ENCODE measurements at regions not wholly inside any gene's neighbourhood (a gene's known extent, or its start where the extent isn't known, plus 50 kb on each side); places are given as distances from the start of the nearest gene placed in this dataset.

- no peak for TF ChIP-seq CREB1 (CRISPR knock-in tag; IDR thresholded peaks at IDR 0.05)
- no peak for TF ChIP-seq ZNF512 (CRISPR knock-in tag; IDR thresholded peaks at IDR 0.05; ENCODE audit: borderline replicate concordance)
- no peak for TF ChIP-seq MAX (CRISPR knock-in tag; IDR thresholded peaks at IDR 0.05)
- no peak for TF ChIP-seq CBFB (CRISPR knock-in tag; IDR thresholded peaks at IDR 0.05; ENCODE audit: low read depth)
- TF ChIP-seq ETV6 (CRISPR knock-in tag; IDR thresholded peaks at IDR 0.05): no peak
- no peak for TF ChIP-seq SMAD4 (CRISPR knock-in tag; IDR thresholded peaks at IDR 0.05)
- no peak for TF ChIP-seq IRF2 (CRISPR knock-in tag; IDR thresholded peaks at IDR 0.05; ENCODE audit: borderline replicate concordance, low read depth)
- TF ChIP-seq NFE2L1 (CRISPR knock-in tag; IDR thresholded peaks at IDR 0.05): no peak
- TF ChIP-seq E2F5 (CRISPR knock-in tag; IDR thresholded peaks at IDR 0.05): no peak
Measured at GRCh38 chr3:178201714-178202113, 334.5 kb upstream of the KCNMB2 start (continued).

- Mint-ChIP-seq H3K4me1 (peaks cover 19% of the 10 kb centered on the region), H3K9me3 (peaks cover 5% of the 10 kb centered on the region; the same call in 1 of the 2 replicates), H3K4me3 (no peak overlapping the region), H3K27me3 (ENCODE audit: low read depth) (no peaks in the 10 kb centered on the region), H3K27ac (no peak overlapping the region), H3K36me3 (no peaks in the 10 kb centered on the region)
- DNase-seq (ENCODE audit: low spot score) (no peak), ATAC-seq (no peak)
- POLR2A ChIA-PET: no interaction called here
- TF ChIP-seq NFE2L1 (CRISPR knock-in tag; IDR thresholded peaks at IDR 0.05) (no peak), KAT7 (CRISPR knock-in tag; IDR thresholded peaks at IDR 0.05; ENCODE audit: borderline replicate concordance) (no peak), ZNF423 (CRISPR knock-in tag; IDR thresholded peaks at IDR 0.05) (no peak)
- CTCF ChIA-PET: no interaction called here
Measured at GRCh38 chr3:178202194-178202593, 334.0 kb upstream of the KCNMB2 start.

GRCh38 chr3:178203165-178203564 is 333.1 kb upstream of the KCNMB2 start:
- DNase-seq (ENCODE audit: low spot score) (no peak), ATAC-seq (no peak)

More at GRCh38 chr3:178203165-178203564, 333.1 kb upstream of the KCNMB2 start:
- POLR2A ChIA-PET: no interaction called here
- no peak overlapping the region for H3K4me3 Mint-ChIP-seq
- no peaks in the 10 kb centered on the region for H3K27me3 Mint-ChIP-seq (ENCODE audit: low read depth)
- peaks cover 5% of the 10 kb centered on the region; the same call in 1 of the 2 replicates for H3K9me3 Mint-ChIP-seq
- CTCF ChIA-PET: no interaction called here
- TF ChIP-seq ESRRA (CRISPR knock-in tag; IDR thresholded peaks at IDR 0.05; ENCODE audit: borderline replicate concordance): no peak
- TF ChIP-seq SOX15 (CRISPR knock-in tag; IDR thresholded peaks at IDR 0.05): no peak
- TF ChIP-seq MAX (CRISPR knock-in tag; IDR thresholded peaks at IDR 0.05): no peak
- no peak for TF ChIP-seq HMGA2 (CRISPR knock-in tag; IDR thresholded peaks at IDR 0.05)
- TF ChIP-seq ZNF219 (CRISPR knock-in tag; IDR thresholded peaks at IDR 0.05; ENCODE audit: borderline replicate concordance): no peak
- TF ChIP-seq ZNF416 (CRISPR knock-in tag; IDR thresholded peaks at IDR 0.05): no peak
- TF ChIP-seq CREB1 (CRISPR knock-in tag; IDR thresholded peaks at IDR 0.05): no peak
- no peak for TF ChIP-seq PRRX2 (CRISPR knock-in tag; IDR thresholded peaks at IDR 0.05)
- TF ChIP-seq NFATC4 (CRISPR knock-in tag; IDR thresholded peaks at IDR 0.05): no peak
- TF ChIP-seq E2F4 (CRISPR knock-in tag; IDR thresholded peaks at IDR 0.05; ENCODE audit: borderline replicate concordance, low read depth): no peak
- TF ChIP-seq JUN (CRISPR knock-in tag; IDR thresholded peaks at IDR 0.05): no peak
- TF ChIP-seq NR1H2 (CRISPR knock-in tag; IDR thresholded peaks at IDR 0.05): no peak
- TF ChIP-seq ZNF512 (CRISPR knock-in tag; IDR thresholded peaks at IDR 0.05; ENCODE audit: borderline replicate concordance): no peak
- TF ChIP-seq PRDM15 (CRISPR knock-in tag; IDR thresholded peaks at IDR 0.05): no peak
- TF ChIP-seq MYBL2 (CRISPR knock-in tag; IDR thresholded peaks at IDR 0.05): no peak
- TF ChIP-seq MXD4 (CRISPR knock-in tag; IDR thresholded peaks at IDR 0.05; ENCODE audit: borderline replicate concordance): no peak
- no peak for TF ChIP-seq KAT7 (CRISPR knock-in tag; IDR thresholded peaks at IDR 0.05; ENCODE audit: borderline replicate concordance)
- TF ChIP-seq EMX1 (CRISPR knock-in tag; IDR thresholded peaks at IDR 0.05): no peak
- TF ChIP-seq CREM (CRISPR knock-in tag; IDR thresholded peaks at IDR 0.05): no peak
- no peak for TF ChIP-seq TCF7 (CRISPR knock-in tag; IDR thresholded peaks at IDR 0.05; ENCODE audit: low read depth)
- H3K4me1 Mint-ChIP-seq: peaks cover 28% of the 10 kb centered on the region
- H3K36me3 Mint-ChIP-seq: no peaks in the 10 kb centered on the region
- H3K27ac Mint-ChIP-seq: no peak overlapping the region
